ENCODE measurements at regions not wholly inside any gene's neighbourhood (a gene's known extent, or its start where the extent isn't known, plus 50 kb on each side); places are given as distances from the start of the nearest gene placed in this dataset.

- no peak for DNase-seq
- Histone ChIP-seq H3K4me3 (no peak overlapping the region), H3K4me1 (no peaks in the 10 kb centered on the region), H3K36me3 (no peaks in the 10 kb centered on the region), H3K9me3 (no peaks in the 10 kb centered on the region), H3K27ac (no peak overlapping the region), H3K27me3 (no peaks in the 10 kb centered on the region)
- intact Hi-C loops (cut with DNase I), result no loop called here
- ATAC-seq, result no peak
- no peak for TF ChIP-seq CTCF (IDR thresholded peaks at IDR 0.05)
These were observed 147.2 kb upstream of the FREM2 start for GRCh38 chr13:38539632-38540031.

- H3K4me1 ChIP-seq, result no peaks in the 10 kb centered on the region
- H3K9me3 ChIP-seq, result no peaks in the 10 kb centered on the region
- DNase-seq (no peak), ATAC-seq (no peak)
- intact Hi-C loops (cut with DNase I), result no loop called here
- H3K27ac ChIP-seq, result no peak overlapping the region
- no peak for TF ChIP-seq CTCF (IDR thresholded peaks at IDR 0.05)
- no peaks in the 10 kb centered on the region for H3K27me3 ChIP-seq
- no peak overlapping the region for H3K4me3 ChIP-seq
- H3K36me3 ChIP-seq, result no peaks in the 10 kb centered on the region
These were observed 144.3 kb upstream of the FREM2 start for GRCh38 chr13:38542601-38543000.

- Histone ChIP-seq H3K4me1 (no peaks in the 10 kb centered on the region), H3K9me3 (no peaks in the 10 kb centered on the region), H3K36me3 (no peaks in the 10 kb centered on the region), H3K4me3 (no peak overlapping the region), H3K27me3 (no peaks in the 10 kb centered on the region), H3K27ac (no peak overlapping the region)
- no peak for ATAC-seq
- no peak for DNase-seq
- TF ChIP-seq CTCF (IDR thresholded peaks at IDR 0.05), result no peak
- intact Hi-C loops (cut with DNase I), result no loop called here
These were observed 143.3 kb upstream of the FREM2 start for GRCh38 chr13:38543561-38543960.

GRCh38 chr13:38563739-38564138 is 123.1 kb upstream of the FREM2 start:
- DNase-seq (no peak), ATAC-seq (peak; percentile 92)
- H3K4me3 ChIP-seq, result no peak overlapping the region
- H3K27me3 ChIP-seq, result no peaks in the 10 kb centered on the region
- no peaks in the 10 kb centered on the region for H3K36me3 ChIP-seq
- no peak for TF ChIP-seq CTCF (IDR thresholded peaks at IDR 0.05)
- H3K27ac ChIP-seq, result no peak overlapping the region
- intact Hi-C loops (cut with DNase I), result no loop called here
- H3K4me1 ChIP-seq, result no peaks in the 10 kb centered on the region
- no peaks in the 10 kb centered on the region for H3K9me3 ChIP-seq

GRCh38 chr13:38564256-38565150 is 122.4 kb upstream of the FREM2 start:
- no peak overlapping the region for H3K4me3 ChIP-seq
- no peaks in the 10 kb centered on the region for H3K27me3 ChIP-seq
- no peak overlapping the region for H3K27ac ChIP-seq
- no peaks in the 10 kb centered on the region for H3K4me1 ChIP-seq
- H3K9me3 ChIP-seq, result no peaks in the 10 kb centered on the region
- intact Hi-C loops (cut with DNase I), result no loop called here
- DNase-seq (no peak), ATAC-seq (no peak)
- TF ChIP-seq CTCF (IDR thresholded peaks at IDR 0.05), result no peak
- no peaks in the 10 kb centered on the region for H3K36me3 ChIP-seq

Data from left lung (tissue), 4 donors.